GM10248 (cell line): ENCODE measurements at regions not wholly inside any gene's neighbourhood (a gene's known extent, or its start where the extent isn't known, plus 50 kb on each side); places are given as distances from the start of the nearest gene placed in this dataset.
"Not testable (repeated sequence)": the region's sequence is repeated elsewhere in the genome, so short reads cannot be mapped to it uniquely, and the experiment has no call there.

Experiments used
- CTCF ChIA-PET: fragments of 300-600 bp; sonication (Branson Sonifier 250); formaldehyde crosslinking; extraction: SDS; loops from one replicate; lab custom pipeline; 2021; ENCODE audit warnings: antibody characterized with exemption; lab: Yijun Ruan, JAX
- POLR2A ChIA-PET: fragments of 350-650 bp; sonication (Branson Sonifier 250); formaldehyde crosslinking; extraction: SDS; loops from one replicate; lab custom pipeline; 2020; ENCODE audit warnings: antibody characterized with exemption; lab: Yijun Ruan, JAX
- DNase-seq: peaks from one replicate; pipeline ENCODE4 v3.0.0; 2012; ENCODE audit errors: extremely low spot score
- CTCF ChIP-seq: IDR thresholded peaks from 2 replicates; pipeline ENCODE4 v1.5.1; 2012; ENCODE audit warnings: mild to moderate bottlenecking, low read depth; ENCODE audit errors: extremely low read depth, missing control alignments, control extremely low read depth

GRCh38 chr14:37729218-37729617 is 133.8 kb downstream of the TTC6 start:
- DNase-seq, result no peak
- ChIA-PET POLR2A (no interaction called here), CTCF (no interaction called here)
- no peak for TF ChIP-seq CTCF

GRCh38 chr14:37731094-37731493 is 135.7 kb downstream of the TTC6 start:
- ChIA-PET CTCF (interaction anchor here (0.8 to 1.7 kb wide), 3 partner anchors 9 to 360 kb away, joined by 3 to 6 read pairs (median 3); no protein-coding TSS in a partner anchor), POLR2A (no interaction called here)
- TF ChIP-seq CTCF, result no peak
- no peak for DNase-seq

- CTCF ChIA-PET, result no interaction called here
- POLR2A ChIA-PET, result no interaction called here
- no peak for DNase-seq
- TF ChIP-seq CTCF, result no peak
Measured at GRCh38 chr14:37745657-37746056, 150.2 kb downstream of the TTC6 start.

- no peak for TF ChIP-seq CTCF
- CTCF ChIA-PET, result interaction anchor here (0.8 kb wide), 1 partner anchor 15 kb away, joined by 3 read pairs; no protein-coding TSS in a partner anchor
- no peak for DNase-seq
- POLR2A ChIA-PET, result no interaction called here
Measured at GRCh38 chr14:37746140-37746832, 150.9 kb downstream of the TTC6 start.

- DNase-seq, result no peak
- POLR2A ChIA-PET, result no interaction called here
- CTCF ChIA-PET, result no interaction called here
- no peak for TF ChIP-seq CTCF
Measured at GRCh38 chr14:37753459-37753858, 158.0 kb downstream of the TTC6 start.

- DNase-seq, POLR2A ChIA-PET, CTCF ChIA-PET: not testable (repeated sequence)
Measured at GRCh38 chr14:37760275-37760674, 164.8 kb downstream of the TTC6 start.

DNA sequence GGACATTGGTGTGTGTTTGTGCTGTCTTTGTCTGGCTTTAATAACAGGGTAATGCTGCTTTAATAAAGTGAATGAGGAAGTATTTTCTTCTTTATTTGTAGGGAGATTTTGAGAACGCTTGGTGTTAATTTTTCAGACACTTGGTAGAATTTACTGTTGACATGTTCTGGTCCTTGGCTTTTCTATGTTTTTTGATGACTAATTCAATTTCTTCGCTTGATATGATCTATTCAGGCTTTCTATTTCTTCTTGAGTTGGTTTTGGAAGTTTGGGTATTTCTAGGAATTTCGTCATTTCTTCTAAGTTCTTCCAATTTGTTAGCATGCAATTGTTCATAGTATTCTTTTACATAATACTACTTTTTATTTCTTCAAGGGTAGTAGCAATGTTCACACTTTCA is 167.8 kb downstream of the TTC6 start:
- ChIA-PET POLR2A (no interaction called here), CTCF (no interaction called here)

DNA sequence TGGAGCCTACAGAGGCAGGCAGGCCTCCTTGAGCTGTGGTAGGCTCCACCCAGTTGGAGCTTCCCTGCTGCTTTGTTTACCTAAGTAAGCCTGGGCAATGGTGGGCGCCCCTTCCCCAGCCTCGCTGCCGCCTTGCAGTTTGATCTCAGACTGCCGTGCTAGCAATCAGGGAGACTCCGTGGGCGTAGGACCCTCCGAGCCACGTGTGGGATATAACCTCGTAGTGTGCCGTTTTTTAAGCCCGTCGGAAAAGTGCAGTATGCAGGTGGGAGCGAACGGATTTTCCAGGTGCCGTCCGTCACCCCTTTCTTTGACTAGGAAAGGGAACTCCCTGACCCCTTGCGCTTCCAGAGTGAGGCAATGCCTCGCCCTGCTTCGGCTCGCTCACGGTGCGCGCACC is 176.9 kb downstream of the TTC6 start:
- POLR2A ChIA-PET, CTCF ChIA-PET: not testable (repeated sequence)

More for the DNA sequence above, 167.8 kb downstream of the TTC6 start:
- DNase-seq, result no peak
- no peak for TF ChIP-seq CTCF

More for the DNA sequence above, 176.9 kb downstream of the TTC6 start:
- DNase-seq, result not testable (repeated sequence)
